ENCODE measurements at regions not wholly inside any gene's neighbourhood (a gene's known extent, or its start where the extent isn't known, plus 50 kb on each side); places are given as distances from the start of the nearest gene placed in this dataset.

- TF ChIP-seq POLR2A (IDR thresholded peaks at IDR 0.05): no peak
- TF ChIP-seq CTCF (IDR thresholded peaks at IDR 0.05): no peak
Observed at GRCh38 chr5:96492459-96493047, 59.5 kb upstream of the PCSK1 start.

Measured in uterus (tissue), 2 donors.